Suprapubic skin (tissue), 4 donors: ENCODE measurements at regions not wholly inside any gene's neighbourhood (a gene's known extent, or its start where the extent isn't known, plus 50 kb on each side); places are given as distances from the start of the nearest gene placed in this dataset.

Experiments used
- DNase-seq, 2 donors: peaks; one replicate each; pipeline ENCODE4 v3.0.0-alpha.2; 2019; ENCODE audit warnings: low spot score in 2 of 2
- H3K27ac ChIP-seq: fragments of 200-600 bp; sonication (generic); one replicate; pipeline ENCODE4 v1.5.1; 2019
- H3K27me3 ChIP-seq: fragments of 200-600 bp; sonication (generic); one replicate; pipeline ENCODE4 v1.5.1; 2019
- H3K36me3 ChIP-seq: fragments of 200-600 bp; sonication (generic); one replicate; pipeline ENCODE4 v1.5.1; 2019
- H3K4me1 ChIP-seq: fragments of 200-600 bp; sonication (generic); one replicate; pipeline ENCODE4 v1.5.1; 2019
- H3K4me3 ChIP-seq: fragments of 200-600 bp; sonication (generic); one replicate; pipeline ENCODE4 v1.5.1; 2019; ENCODE audit warnings: mild to moderate bottlenecking
- H3K9me3 ChIP-seq: fragments of 200-600 bp; sonication (generic); one replicate; pipeline ENCODE4 v1.5.1; 2019
- CTCF ChIP-seq, 2 donors: fragments of 200-600 bp in 1 of 2; fragments of 450-650 bp in 1 of 2; sonication (generic) in 1 of 2; IDR thresholded peaks; one replicate each; pipeline ENCODE4 v1.5.1; 2016 to 2019; ENCODE audit warnings: antibody characterized with exemption in 2 of 2, mild to moderate bottlenecking in 1 of 2, moderate library complexity in 1 of 2
- EP300 ChIP-seq: sonication (generic); formaldehyde crosslinking; IDR thresholded peaks from one replicate; pipeline ENCODE4 v1.6.1; 2017; ENCODE audit warnings: antibody characterized with exemption
- POLR2A ChIP-seq, 2 donors: fragments of 450-650 bp; IDR thresholded peaks; one replicate each; pipeline ENCODE4 v1.6.1; 2017; ENCODE audit warnings: antibody characterized with exemption in 2 of 2, mild to moderate bottlenecking in 2 of 2, moderate library complexity in 2 of 2
- POLR2AphosphoS5 ChIP-seq, 3 donors: sonication (generic); formaldehyde crosslinking; IDR thresholded peaks; one replicate each; pipeline ENCODE4 v1.6.1; 2017; ENCODE audit warnings: antibody characterized with exemption in 3 of 3
- WGBS: methylation state at CpG from one replicate; pipeline ENCODE4 v1.1.5; 2018; 5-methylcytosine and 5-hydroxymethylcytosine counted together

GRCh38 chr9:86663905-86664304, 283.4 kb downstream of the GAS1 start:
- no peaks in the 10 kb centered on the region for H3K36me3 ChIP-seq
- TF ChIP-seq POLR2AphosphoS5 (IDR thresholded peaks at IDR 0.05) (no peak), CTCF (IDR thresholded peaks at IDR 0.05) (no peak), POLR2A (IDR thresholded peaks at IDR 0.05) (no peak), EP300 (no peak)
- no peak overlapping the region for H3K4me3 ChIP-seq
- peaks cover 25% of the 10 kb centered on the region for H3K4me1 ChIP-seq
- H3K9me3 ChIP-seq, result no peaks in the 10 kb centered on the region
- WGBS, result 83% methylated on average over 2 of the region's 2 CpGs
- no peak overlapping the region for H3K27ac ChIP-seq
- no peak for DNase-seq
- no peaks in the 10 kb centered on the region for H3K27me3 ChIP-seq

GRCh38 chr9:86662890-86663468, 284.3 kb downstream of the GAS1 start:
- 80% methylated on average over 2 of the region's 2 CpGs for WGBS
- Histone ChIP-seq H3K27ac (no peak overlapping the region), H3K9me3 (no peaks in the 10 kb centered on the region), H3K36me3 (no peaks in the 10 kb centered on the region), H3K4me1 (peaks cover 25% of the 10 kb centered on the region), H3K27me3 (no peaks in the 10 kb centered on the region), H3K4me3 (no peak overlapping the region)
- TF ChIP-seq CTCF (IDR thresholded peaks at IDR 0.05), result no peak
- TF ChIP-seq POLR2A (IDR thresholded peaks at IDR 0.05), result no peak
- no peak for TF ChIP-seq POLR2AphosphoS5 (IDR thresholded peaks at IDR 0.05)
- no peak for TF ChIP-seq EP300
- no peak for DNase-seq

- DNase-seq, result no peak
- TF ChIP-seq POLR2A (IDR thresholded peaks at IDR 0.05), result no peak
- no peak for TF ChIP-seq CTCF (IDR thresholded peaks at IDR 0.05)
- no peak for TF ChIP-seq POLR2AphosphoS5 (IDR thresholded peaks at IDR 0.05)
- TF ChIP-seq EP300, result no peak
- Histone ChIP-seq H3K27me3 (no peaks in the 10 kb centered on the region), H3K4me1 (peaks cover 25% of the 10 kb centered on the region), H3K36me3 (no peaks in the 10 kb centered on the region), H3K27ac (no peak overlapping the region), H3K9me3 (no peaks in the 10 kb centered on the region), H3K4me3 (no peak overlapping the region)
- 39% methylated on average over 7 of the region's 7 CpGs for WGBS
Observed at GRCh38 chr9:86660146-86660943, 287.0 kb downstream of the GAS1 start.

- DNase-seq, result no peak
- no peaks in the 10 kb centered on the region for H3K27me3 ChIP-seq
- WGBS, result 78% methylated on average over 3 of the region's 3 CpGs
- H3K27ac ChIP-seq, result no peak overlapping the region
- TF ChIP-seq EP300, result no peak
- no peak for TF ChIP-seq POLR2A (IDR thresholded peaks at IDR 0.05)
- TF ChIP-seq CTCF (IDR thresholded peaks at IDR 0.05), result no peak
- no peak for TF ChIP-seq POLR2AphosphoS5 (IDR thresholded peaks at IDR 0.05)
- H3K4me1 ChIP-seq, result peaks cover 25% of the 10 kb centered on the region
- no peak overlapping the region for H3K4me3 ChIP-seq
- H3K9me3 ChIP-seq, result no peaks in the 10 kb centered on the region
- no peaks in the 10 kb centered on the region for H3K36me3 ChIP-seq
Observed at GRCh38 chr9:86659413-86660046, 287.8 kb downstream of the GAS1 start.

- Histone ChIP-seq H3K27me3 (no peaks in the 10 kb centered on the region), H3K9me3 (no peaks in the 10 kb centered on the region), H3K36me3 (no peaks in the 10 kb centered on the region), H3K27ac (no peak overlapping the region), H3K4me3 (no peak overlapping the region), H3K4me1 (peaks cover 14% of the 10 kb centered on the region)
- DNase-seq, result no peak
- TF ChIP-seq POLR2AphosphoS5 (IDR thresholded peaks at IDR 0.05) (no peak), POLR2A (IDR thresholded peaks at IDR 0.05) (no peak), CTCF (IDR thresholded peaks at IDR 0.05) (no peak), EP300 (no peak)
Observed at GRCh38 chr9:86655147-86655546, 292.2 kb downstream of the GAS1 start.
